Kidney glomerular epithelial cell (primary cell): ENCODE measurements at regions not wholly inside any gene's neighbourhood (a gene's known extent, or its start where the extent isn't known, plus 50 kb on each side); places are given as distances from the start of the nearest gene placed in this dataset.
"Not testable (repeated sequence)": the region's sequence is repeated elsewhere in the genome, so short reads cannot be mapped to it uniquely, and the experiment has no call there.

Experiments
- DNase-seq: peaks from one replicate; lab custom pipeline; 2025; lab: John Stamatoyannopoulos, UW

GRCh38 chr20:53856300-53857295 is 213.8 kb downstream of the BCAS1 start:
- DNase-seq = no peak

- no peak for DNase-seq
Measured at GRCh38 chr20:53855733-53856132, 214.7 kb downstream of the BCAS1 start.

GRCh38 chr20:53854609-53854926 is 215.8 kb downstream of the BCAS1 start:
- not testable (repeated sequence) for DNase-seq

- no peak for DNase-seq
Measured at GRCh38 chr20:53853111-53853713, 217.2 kb downstream of the BCAS1 start.

- no peak for DNase-seq
Measured at GRCh38 chr20:53852691-53853090, 217.7 kb downstream of the BCAS1 start.

- DNase-seq = no peak
Measured at GRCh38 chr20:53852014-53852413, 218.4 kb downstream of the BCAS1 start.

GRCh38 chr20:53850319-53850718 is 220.1 kb downstream of the BCAS1 start:
- no peak for DNase-seq

- DNase-seq = no peak
Measured at GRCh38 chr20:53849471-53850059, 220.8 kb downstream of the BCAS1 start.

GRCh38 chr20:53848304-53848703 is 222.1 kb downstream of the BCAS1 start:
- DNase-seq = no peak

- DNase-seq = no peak
Measured at GRCh38 chr20:53847837-53848170, 222.6 kb downstream of the BCAS1 start.

GRCh38 chr20:53847139-53847836 is 223.1 kb downstream of the BCAS1 start:
- no peak for DNase-seq

- DNase-seq = no peak
Measured at GRCh38 chr20:53846640-53847039, 223.8 kb downstream of the BCAS1 start.

GRCh38 chr20:53845980-53846379 is 224.4 kb downstream of the BCAS1 start:
- DNase-seq = no peak

GRCh38 chr20:53844259-53844658 is 226.1 kb downstream of the BCAS1 start:
- no peak for DNase-seq

GRCh38 chr20:53843645-53844044 is 226.7 kb downstream of the BCAS1 start:
- no peak for DNase-seq

GRCh38 chr20:53842301-53843099 is 227.9 kb downstream of the BCAS1 start:
- DNase-seq = no peak

GRCh38 chr20:53841741-53842140 is 228.7 kb downstream of the BCAS1 start:
- no peak for DNase-seq

GRCh38 chr20:53840532-53840931 is 229.9 kb downstream of the BCAS1 start:
- DNase-seq = no peak

- DNase-seq = no peak
Measured at GRCh38 chr20:53839423-53840176, 230.8 kb downstream of the BCAS1 start.

GRCh38 chr20:53838311-53838868 is 232.0 kb downstream of the BCAS1 start:
- no peak for DNase-seq
